ENCODE measurements at regions not wholly inside any gene's neighbourhood (a gene's known extent, or its start where the extent isn't known, plus 50 kb on each side); places are given as distances from the start of the nearest gene placed in this dataset.

DNA sequence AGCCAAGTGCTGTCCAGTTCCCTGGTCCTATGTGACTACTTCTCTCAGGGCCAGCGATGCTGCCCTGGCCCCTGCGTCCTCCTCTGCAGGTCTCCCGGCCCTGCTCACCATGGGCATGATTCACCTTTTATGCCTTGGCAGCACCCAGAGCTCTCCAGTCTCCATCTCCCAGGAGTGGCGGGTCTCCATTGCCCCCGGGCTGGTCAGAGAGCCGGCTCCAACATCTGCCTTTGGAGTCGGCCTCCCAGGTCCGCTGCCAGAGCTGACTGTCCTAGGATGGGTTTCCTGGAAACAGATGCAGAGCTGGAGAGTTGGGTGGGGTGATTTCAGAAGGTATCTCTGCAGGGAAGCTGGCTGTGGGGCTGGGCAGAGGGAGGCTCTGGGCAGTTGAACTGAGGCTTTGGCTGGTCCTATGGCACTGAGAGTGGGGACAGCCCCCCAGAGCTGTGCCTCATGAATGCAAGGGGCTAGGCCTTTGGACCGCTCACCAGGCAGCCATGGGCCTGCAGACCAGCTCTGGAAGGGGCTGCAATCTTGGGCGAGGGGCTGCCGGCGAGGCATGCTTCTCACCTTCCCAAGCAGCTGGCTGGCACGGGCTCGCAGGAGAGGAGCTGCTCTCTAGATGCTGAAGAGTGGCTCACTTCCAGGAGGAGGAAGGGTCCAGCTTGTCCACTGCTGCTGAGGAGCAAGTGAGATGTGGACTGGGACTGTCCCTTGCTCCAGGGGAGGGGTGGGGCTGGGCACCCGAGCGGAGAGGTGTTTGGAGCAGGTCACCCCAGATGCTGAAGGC is 59.8 kb upstream of the HS6ST1 start:
- TF ChIP-seq, protein P1, sequence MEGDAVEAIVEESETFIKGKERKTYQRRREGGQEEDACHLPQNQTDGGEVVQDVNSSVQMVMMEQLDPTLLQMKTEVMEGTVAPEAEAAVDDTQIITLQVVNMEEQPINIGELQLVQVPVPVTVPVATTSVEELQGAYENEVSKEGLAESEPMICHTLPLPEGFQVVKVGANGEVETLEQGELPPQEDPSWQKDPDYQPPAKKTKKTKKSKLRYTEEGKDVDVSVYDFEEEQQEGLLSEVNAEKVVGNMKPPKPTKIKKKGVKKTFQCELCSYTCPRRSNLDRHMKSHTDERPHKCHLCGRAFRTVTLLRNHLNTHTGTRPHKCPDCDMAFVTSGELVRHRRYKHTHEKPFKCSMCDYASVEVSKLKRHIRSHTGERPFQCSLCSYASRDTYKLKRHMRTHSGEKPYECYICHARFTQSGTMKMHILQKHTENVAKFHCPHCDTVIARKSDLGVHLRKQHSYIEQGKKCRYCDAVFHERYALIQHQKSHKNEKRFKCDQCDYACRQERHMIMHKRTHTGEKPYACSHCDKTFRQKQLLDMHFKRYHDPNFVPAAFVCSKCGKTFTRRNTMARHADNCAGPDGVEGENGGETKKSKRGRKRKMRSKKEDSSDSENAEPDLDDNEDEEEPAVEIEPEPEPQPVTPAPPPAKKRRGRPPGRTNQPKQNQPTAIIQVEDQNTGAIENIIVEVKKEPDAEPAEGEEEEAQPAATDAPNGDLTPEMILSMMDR (IDR thresholded peaks at IDR 0.05; ENCODE audit: low read depth, low read length, poor library complexity, severe bottlenecking): no peak
- TF ChIP-seq EZH2phosphoT487 (IDR thresholded peaks at IDR 0.05; ENCODE audit: borderline replicate concordance, low read length): no peak

Measured in DOHH2 (cell line).